Esophagus muscularis mucosa (tissue), 3 donors: ENCODE measurements at regions not wholly inside any gene's neighbourhood (a gene's known extent, or its start where the extent isn't known, plus 50 kb on each side); places are given as distances from the start of the nearest gene placed in this dataset.

ENCODE experiments used
- CTCF ChIP-seq, 3 experiments: fragments of 200-600 bp in 2 of 3; fragments of 450-650 bp in 1 of 3; sonication (generic) in 2 of 3; IDR thresholded peaks; one replicate each; pipeline ENCODE4 v1.5.1; 2017 to 2019; ENCODE audit warnings: antibody characterized with exemption in 3 of 3, mild to moderate bottlenecking in 2 of 3, moderate library complexity in 1 of 3
- POLR2A ChIP-seq: fragments of 450-650 bp; IDR thresholded peaks from one replicate; pipeline ENCODE4 v1.6.1; 2017; ENCODE audit warnings: antibody characterized with exemption, moderate library complexity, mild to moderate bottlenecking, low read depth

- TF ChIP-seq CTCF (IDR thresholded peaks at IDR 0.05) (no peak), POLR2A (no peak)
Observed at GRCh38 chr9:79242489-79242888, 329.3 kb upstream of the TLE4 start.
